22Rv1 (cell line): ENCODE measurements at regions not wholly inside any gene's neighbourhood (a gene's known extent, or its start where the extent isn't known, plus 50 kb on each side); places are given as distances from the start of the nearest gene placed in this dataset.

Experiments
- H3K27ac ChIP-seq: fragments of 450-650 bp; 2 replicates; pipeline ENCODE4 v1.5.1; 2017
- ZFX ChIP-seq: fragments of 450-650 bp; IDR thresholded peaks from 2 replicates; pipeline ENCODE4 v1.6.1; 2017; ENCODE audit warnings: antibody characterized with exemption, borderline replicate concordance
- TF ChIP-seq, protein P1 (sequence below): fragments of 450-650 bp; IDR thresholded peaks from 2 replicates; pipeline ENCODE4 v1.5.1; 2017; ENCODE audit warnings: mild to moderate bottlenecking

GRCh38 chr5:100970646-100971255, 67.7 kb upstream of the ST8SIA4 start:
- no peak overlapping the region for H3K27ac ChIP-seq
- TF ChIP-seq ZFX: no peak
- TF ChIP-seq, protein P1, sequence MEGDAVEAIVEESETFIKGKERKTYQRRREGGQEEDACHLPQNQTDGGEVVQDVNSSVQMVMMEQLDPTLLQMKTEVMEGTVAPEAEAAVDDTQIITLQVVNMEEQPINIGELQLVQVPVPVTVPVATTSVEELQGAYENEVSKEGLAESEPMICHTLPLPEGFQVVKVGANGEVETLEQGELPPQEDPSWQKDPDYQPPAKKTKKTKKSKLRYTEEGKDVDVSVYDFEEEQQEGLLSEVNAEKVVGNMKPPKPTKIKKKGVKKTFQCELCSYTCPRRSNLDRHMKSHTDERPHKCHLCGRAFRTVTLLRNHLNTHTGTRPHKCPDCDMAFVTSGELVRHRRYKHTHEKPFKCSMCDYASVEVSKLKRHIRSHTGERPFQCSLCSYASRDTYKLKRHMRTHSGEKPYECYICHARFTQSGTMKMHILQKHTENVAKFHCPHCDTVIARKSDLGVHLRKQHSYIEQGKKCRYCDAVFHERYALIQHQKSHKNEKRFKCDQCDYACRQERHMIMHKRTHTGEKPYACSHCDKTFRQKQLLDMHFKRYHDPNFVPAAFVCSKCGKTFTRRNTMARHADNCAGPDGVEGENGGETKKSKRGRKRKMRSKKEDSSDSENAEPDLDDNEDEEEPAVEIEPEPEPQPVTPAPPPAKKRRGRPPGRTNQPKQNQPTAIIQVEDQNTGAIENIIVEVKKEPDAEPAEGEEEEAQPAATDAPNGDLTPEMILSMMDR: no peak

DNA sequence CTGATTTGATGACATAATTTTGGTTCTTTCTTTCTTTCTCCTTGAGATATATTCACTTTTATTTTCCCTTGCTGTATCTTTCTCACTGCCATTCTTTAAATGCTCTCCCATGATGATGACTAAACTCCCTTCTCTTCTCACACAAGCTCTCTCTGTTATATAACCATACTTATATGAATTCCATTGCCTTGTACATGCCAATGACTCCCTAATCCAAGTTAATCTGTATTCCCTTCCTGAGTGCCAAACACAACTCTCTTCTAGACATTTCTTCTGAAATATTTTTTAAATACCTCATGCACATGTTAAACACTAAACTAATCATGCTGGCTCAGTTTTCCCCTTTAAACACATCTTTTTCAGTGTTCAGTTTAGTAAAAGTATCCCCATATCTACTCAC, 62.2 kb upstream of the ST8SIA4 start:
- TF ChIP-seq, protein P1: no peak
- TF ChIP-seq ZFX: no peak
- no peak overlapping the region for H3K27ac ChIP-seq
